ENCODE measurements at regions not wholly inside any gene's neighbourhood (a gene's known extent, or its start where the extent isn't known, plus 50 kb on each side); places are given as distances from the start of the nearest gene placed in this dataset.

GRCh38 chr12:88365403-88365802 lies 214.9 kb downstream of the KITLG start:
- CTCF ChIA-PET: no interaction called here
- WGBS (ENCODE audit: insufficient coverage, insufficient replicate concordance, low lambda C conversion rate, missing lambda C conversion rate): 28% methylated on average over 3 of the region's 3 CpGs

More at GRCh38 chr12:88365403-88365802, 214.9 kb downstream of the KITLG start:
- Histone ChIP-seq H3K4me3 (no peak overlapping the region), H3K4me1 (ENCODE audit: control insufficient read depth, insufficient read depth, low read length) (no peaks in the 10 kb centered on the region), H3K9me3 (replicated peaks; ENCODE audit: control insufficient read depth, insufficient read depth, low read length) (no peaks in the 10 kb centered on the region), H3K27me3 (replicated peaks in 1 of 2; ENCODE audit: control insufficient read depth in 2 of 2, insufficient read depth in 2 of 2, low read length in 1 of 2) (no peaks in the 10 kb centered on the region), H4K20me1 (ENCODE audit: control insufficient read depth, insufficient read depth) (no peaks in the 10 kb centered on the region), H3K4me2 (ENCODE audit: control insufficient read depth, insufficient read depth) (no peak overlapping the region), H3K9ac (ENCODE audit: control insufficient read depth, insufficient read depth, low read length) (no peak overlapping the region), H3K79me2 (ENCODE audit: control insufficient read depth, insufficient read depth, low read length) (no peaks in the 10 kb centered on the region), H3K36me3 (ENCODE audit: control insufficient read depth in 2 of 2, insufficient read depth in 2 of 2, low read length in 1 of 2) (no peaks in the 10 kb centered on the region), H3K27ac (ENCODE audit: control insufficient read depth, insufficient read depth) (no peak overlapping the region), H2AFZ (ENCODE audit: control insufficient read depth, low read depth, low read length) (no peak overlapping the region)
- no peak for FAIRE-seq
- no TSS peak for BruUV-seq (replicated peaks)
- ATAC-seq: no peak
- SMC1A ChIA-PET (ENCODE audit: uncharacterized antibody, unreplicated experiment): interaction anchor here (0.6 to 2.0 kb wide), 4 partner anchors 10 to 140 kb away, joined by 3 to 8 read pairs (median 4); no protein-coding TSS in a partner anchor
- RAD21 ChIA-PET (ENCODE audit: unreplicated experiment): no interaction called here
- no peak for DNase-seq (ENCODE audit: low read depth, low spot score)
- POLR2A ChIA-PET: no interaction called here
- no peak for TF ChIP-seq PAX8 (IDR thresholded peaks at IDR 0.05)
- TF ChIP-seq BCLAF1 (IDR thresholded peaks at IDR 0.05): no peak
- no peak for TF ChIP-seq SUZ12 (IDR thresholded peaks at IDR 0.05; ENCODE audit: unreplicated experiment)
- TF ChIP-seq RUNX3 (IDR thresholded peaks at IDR 0.05; ENCODE audit: low read length): no peak
- TF ChIP-seq MYB (IDR thresholded peaks at IDR 0.05; ENCODE audit: borderline replicate concordance, low read depth, low read length): no peak
- TF ChIP-seq, protein P1, sequence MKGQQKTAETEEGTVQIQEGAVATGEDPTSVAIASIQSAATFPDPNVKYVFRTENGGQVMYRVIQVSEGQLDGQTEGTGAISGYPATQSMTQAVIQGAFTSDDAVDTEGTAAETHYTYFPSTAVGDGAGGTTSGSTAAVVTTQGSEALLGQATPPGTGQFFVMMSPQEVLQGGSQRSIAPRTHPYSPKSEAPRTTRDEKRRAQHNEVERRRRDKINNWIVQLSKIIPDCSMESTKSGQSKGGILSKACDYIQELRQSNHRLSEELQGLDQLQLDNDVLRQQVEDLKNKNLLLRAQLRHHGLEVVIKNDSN (IDR thresholded peaks at IDR 0.05; ENCODE audit: borderline replicate concordance, extremely low read length, insufficient read depth, low read depth, low read length): no peak
- no peak for TF ChIP-seq RELA (IDR thresholded peaks at IDR 0.05; ENCODE audit: borderline replicate concordance, partially characterized antibody)
- TF ChIP-seq HDGF (IDR thresholded peaks at IDR 0.05): no peak
- TF ChIP-seq IKZF1 (conservative IDR thresholded peaks at IDR 0.05): no peak
- no peak for TF ChIP-seq POLR2AphosphoS5 (IDR thresholded peaks at IDR 0.05; ENCODE audit: low read length)
- no peak for TF ChIP-seq BMI1 (IDR thresholded peaks at IDR 0.05; ENCODE audit: borderline replicate concordance)
- no peak for TF ChIP-seq BHLHE40 (IDR thresholded peaks at IDR 0.05; ENCODE audit: borderline replicate concordance in 1 of 2, low read depth in 2 of 2, low read length in 1 of 2)
- TF ChIP-seq ZBTB40 (IDR thresholded peaks at IDR 0.05; ENCODE audit: borderline replicate concordance): no peak
- TF ChIP-seq MEF2A (IDR thresholded peaks at IDR 0.05; ENCODE audit: insufficient read depth, low read depth, low read length): no peak
- TF ChIP-seq JUNB (IDR thresholded peaks at IDR 0.05): no peak
- no peak for TF ChIP-seq PAX5 (IDR thresholded peaks at IDR 0.05; ENCODE audit: borderline replicate concordance, low read depth, low read length)
- TF ChIP-seq ZSCAN29 (IDR thresholded peaks at IDR 0.05): no peak
- no peak for TF ChIP-seq SMAD5 (IDR thresholded peaks at IDR 0.05; ENCODE audit: low read depth)
- TF ChIP-seq NR2C2 (IDR thresholded peaks at IDR 0.05; ENCODE audit: borderline replicate concordance, control insufficient read depth, insufficient read length, low read depth): no peak
- intact Hi-C loops (cut with micrococcal nuclease; ENCODE audit: unreplicated experiment) (no loop called here), in situ Hi-C loops (cut with MboI) (no loop called here)
